ENCODE measurements at regions not wholly inside any gene's neighbourhood (a gene's known extent, or its start where the extent isn't known, plus 50 kb on each side); places are given as distances from the start of the nearest gene placed in this dataset.
A peak's percentile ranks its signal among the peaks of the same experiment; 100 is the strongest.

- no peaks in the 10 kb centered on the region for H3K27me3 ChIP-seq (replicated peaks)
- in situ Hi-C loops (cut with HindIII; ENCODE audit: low pct_ligation_motif_present, low sequenced_read_pairs): no loop called here
- H3K4me3 ChIP-seq (ENCODE audit: low read depth, low read length): no peak overlapping the region
- no peak overlapping the region for H3K27ac ChIP-seq
- H3K36me3 ChIP-seq (replicated peaks): no peaks in the 10 kb centered on the region
- no peak for TF ChIP-seq CTCF (IDR thresholded peaks at IDR 0.05; ENCODE audit: low read depth, low read length, missing control alignments)
- peak; percentile 74 for DNase-seq
Measured at GRCh38 chr21:16072737-16073136, 343.0 kb downstream of the USP25 start.

DNA sequence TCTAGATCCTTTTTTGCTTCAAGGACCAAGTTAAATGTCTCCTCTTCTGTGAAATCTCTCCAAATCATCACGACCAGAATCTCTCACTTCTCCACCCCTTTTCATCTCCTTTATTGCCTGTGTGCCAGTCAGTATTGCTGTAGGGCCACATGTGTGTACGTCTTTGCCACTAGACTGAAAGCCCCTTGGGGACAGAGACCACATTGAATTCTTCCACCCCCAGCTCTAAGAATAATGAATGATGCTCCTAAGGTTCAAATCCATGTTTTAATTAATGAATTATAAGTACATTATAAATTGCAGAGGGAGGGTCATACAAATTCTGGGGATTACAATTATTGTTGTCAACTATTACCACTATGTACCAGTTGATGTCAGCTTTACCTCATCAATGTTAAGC lies 343.8 kb downstream of the USP25 start:
- DNase-seq: no peak
- Histone ChIP-seq H3K4me3 (ENCODE audit: low read depth, low read length) (no peak overlapping the region), H3K27ac (no peak overlapping the region), H3K36me3 (replicated peaks) (no peaks in the 10 kb centered on the region), H3K27me3 (replicated peaks) (no peaks in the 10 kb centered on the region)
- in situ Hi-C loops (cut with HindIII; ENCODE audit: low pct_ligation_motif_present, low sequenced_read_pairs): no loop called here
- TF ChIP-seq CTCF (IDR thresholded peaks at IDR 0.05; ENCODE audit: low read depth, low read length, missing control alignments): no peak

DNA sequence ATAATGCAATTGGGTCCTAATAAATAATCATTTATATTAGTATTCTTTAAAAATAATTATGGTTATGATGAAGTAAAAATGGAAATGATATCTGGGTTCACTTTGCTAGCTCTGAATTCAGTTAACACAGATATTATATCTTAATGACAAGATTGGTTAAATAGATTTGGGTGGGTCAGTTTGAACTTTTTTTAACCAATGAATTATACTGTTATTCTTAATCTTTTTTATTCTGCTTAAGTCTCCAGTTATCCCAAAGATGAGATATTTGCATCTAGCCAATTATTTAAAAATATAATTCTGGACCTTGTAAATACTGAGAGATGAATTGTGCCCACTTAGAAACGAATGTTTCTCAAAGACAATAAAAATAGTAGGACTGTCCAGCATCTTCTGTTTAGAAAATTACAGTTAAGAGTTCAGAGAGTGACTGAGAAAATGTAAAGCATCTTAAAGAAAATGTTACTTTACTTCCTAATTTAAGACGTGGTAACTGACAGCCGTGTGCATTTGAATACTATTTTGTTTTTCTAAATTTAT lies 345.2 kb downstream of the USP25 start:
- DNase-seq: no peak
- no peak for TF ChIP-seq CTCF (IDR thresholded peaks at IDR 0.05; ENCODE audit: low read depth, low read length, missing control alignments)
- in situ Hi-C loops (cut with HindIII; ENCODE audit: low pct_ligation_motif_present, low sequenced_read_pairs): no loop called here
- no peak overlapping the region for H3K27ac ChIP-seq
- H3K27me3 ChIP-seq (replicated peaks): no peaks in the 10 kb centered on the region
- H3K4me3 ChIP-seq (ENCODE audit: low read depth, low read length): no peak overlapping the region
- H3K36me3 ChIP-seq (replicated peaks): no peaks in the 10 kb centered on the region

DNA sequence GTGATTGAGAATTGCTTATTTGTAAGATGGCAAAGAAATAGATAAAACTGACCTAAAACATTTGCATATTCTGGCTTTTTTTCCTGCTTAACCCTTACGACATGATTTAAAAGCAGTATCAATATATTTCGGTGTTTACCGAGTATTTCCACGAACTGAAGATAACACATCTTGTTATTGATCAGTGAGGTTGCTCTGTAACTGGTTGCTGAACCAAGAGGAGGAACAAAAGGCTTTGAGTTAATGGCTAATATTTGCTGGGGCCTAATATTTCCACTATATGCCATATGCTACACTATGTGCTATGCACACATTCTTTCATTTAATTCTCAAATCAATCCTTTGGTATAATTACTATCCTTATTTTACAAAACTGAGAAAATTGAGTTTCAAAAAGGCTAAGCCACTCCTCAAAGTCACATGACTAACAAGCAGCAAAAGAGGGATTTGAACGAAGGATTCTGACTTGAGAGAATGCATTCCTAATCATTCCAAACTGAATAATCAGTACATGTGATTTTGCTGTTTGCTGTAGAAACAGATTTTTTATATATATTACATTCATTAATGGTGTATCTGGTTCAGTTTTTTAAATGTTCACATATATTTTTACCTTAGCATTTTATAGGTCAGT lies 346.0 kb downstream of the USP25 start:
- no peak for TF ChIP-seq CTCF (IDR thresholded peaks at IDR 0.05; ENCODE audit: low read depth, low read length, missing control alignments)
- H3K36me3 ChIP-seq (replicated peaks): no peaks in the 10 kb centered on the region
- H3K27me3 ChIP-seq (replicated peaks): no peaks in the 10 kb centered on the region
- in situ Hi-C loops (cut with HindIII; ENCODE audit: low pct_ligation_motif_present, low sequenced_read_pairs): no loop called here
- no peak for DNase-seq
- H3K27ac ChIP-seq: no peak overlapping the region
- no peak overlapping the region for H3K4me3 ChIP-seq (ENCODE audit: low read depth, low read length)

- no peaks in the 10 kb centered on the region for H3K36me3 ChIP-seq (replicated peaks)
- H3K27me3 ChIP-seq (replicated peaks): no peaks in the 10 kb centered on the region
- TF ChIP-seq CTCF (IDR thresholded peaks at IDR 0.05; ENCODE audit: low read depth, low read length, missing control alignments): no peak
- no peak for DNase-seq
- in situ Hi-C loops (cut with HindIII; ENCODE audit: low pct_ligation_motif_present, low sequenced_read_pairs): no loop called here
- no peak overlapping the region for H3K27ac ChIP-seq
- H3K4me3 ChIP-seq (ENCODE audit: low read depth, low read length): no peak overlapping the region
Measured at GRCh38 chr21:16076465-16076864, 346.7 kb downstream of the USP25 start.

DNA sequence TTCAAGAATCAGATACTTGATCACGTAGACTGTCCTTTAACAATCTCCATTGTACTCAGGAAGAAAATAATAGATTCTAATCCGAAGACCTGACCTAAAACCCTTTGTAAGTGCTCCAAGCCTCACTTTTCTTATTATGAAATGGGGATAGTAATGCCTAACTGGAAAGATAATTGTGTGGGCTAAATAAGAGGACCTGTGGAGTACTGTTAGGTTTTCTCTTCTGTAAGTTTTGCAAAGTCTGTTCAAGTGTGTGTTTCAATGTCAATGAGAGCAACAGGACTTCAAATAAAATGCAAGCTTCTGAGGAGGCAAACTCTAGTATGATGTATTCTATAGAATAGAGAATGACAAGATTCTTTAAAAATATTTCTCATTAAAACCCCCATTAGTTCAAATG lies 348.6 kb downstream of the USP25 start:
- no peak for TF ChIP-seq CTCF (IDR thresholded peaks at IDR 0.05; ENCODE audit: low read depth, low read length, missing control alignments)
- in situ Hi-C loops (cut with HindIII; ENCODE audit: low pct_ligation_motif_present, low sequenced_read_pairs): no loop called here
- no peak overlapping the region for H3K27ac ChIP-seq
- no peaks in the 10 kb centered on the region for H3K27me3 ChIP-seq (replicated peaks)
- no peak for DNase-seq
- H3K4me3 ChIP-seq (ENCODE audit: low read depth, low read length): no peak overlapping the region
- H3K36me3 ChIP-seq (replicated peaks): no peaks in the 10 kb centered on the region
